NCI-H1436 (cell line): ENCODE measurements at regions not wholly inside any gene's neighbourhood (a gene's known extent, or its start where the extent isn't known, plus 50 kb on each side); places are given as distances from the start of the nearest gene placed in this dataset.

Experiments used
- DNase-seq: peaks from one replicate; lab custom pipeline; 2025; lab: John Stamatoyannopoulos, UW

DNA sequence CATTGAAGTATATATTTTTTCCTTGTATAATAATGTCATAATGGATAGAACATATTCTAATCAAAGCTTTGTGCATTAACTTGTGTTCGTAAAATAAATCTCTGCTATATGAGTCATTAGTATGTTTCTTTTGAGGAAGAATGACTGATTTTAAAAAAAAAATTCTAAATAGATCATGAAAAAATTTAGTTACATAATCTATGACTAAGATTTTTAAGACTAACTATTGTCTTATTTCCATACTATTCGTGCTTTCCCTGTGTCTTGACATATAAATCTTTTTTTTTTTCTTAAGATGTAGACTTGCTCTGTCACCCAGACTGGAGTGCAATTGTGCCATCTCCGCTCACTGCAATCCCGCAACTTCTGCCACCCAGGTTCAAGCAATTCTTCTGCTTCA, 226.1 kb downstream of the DSEL start:
- no peak for DNase-seq

GRCh38 chr18:67285583-67285982, 230.9 kb downstream of the DSEL start:
- no peak for DNase-seq

DNA sequence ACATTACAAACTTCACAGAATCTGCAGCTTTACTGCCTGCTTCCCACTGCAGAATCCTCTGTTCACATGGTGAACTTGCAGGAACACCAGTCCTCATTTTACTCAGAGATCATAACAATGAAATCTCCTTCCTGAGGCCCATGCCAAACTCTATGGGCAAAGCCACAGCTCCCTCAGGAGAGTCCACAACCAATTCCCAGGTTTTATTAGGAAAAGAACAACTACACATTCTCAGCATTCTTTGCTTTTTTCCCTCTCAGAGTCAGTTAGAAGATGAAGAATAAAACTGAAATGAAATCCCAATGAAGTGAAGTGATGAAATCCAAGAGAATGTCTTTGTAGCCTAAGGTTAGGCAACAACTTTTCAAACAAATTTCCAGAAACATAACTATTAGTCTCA, 233.7 kb downstream of the DSEL start:
- DNase-seq = no peak

DNA sequence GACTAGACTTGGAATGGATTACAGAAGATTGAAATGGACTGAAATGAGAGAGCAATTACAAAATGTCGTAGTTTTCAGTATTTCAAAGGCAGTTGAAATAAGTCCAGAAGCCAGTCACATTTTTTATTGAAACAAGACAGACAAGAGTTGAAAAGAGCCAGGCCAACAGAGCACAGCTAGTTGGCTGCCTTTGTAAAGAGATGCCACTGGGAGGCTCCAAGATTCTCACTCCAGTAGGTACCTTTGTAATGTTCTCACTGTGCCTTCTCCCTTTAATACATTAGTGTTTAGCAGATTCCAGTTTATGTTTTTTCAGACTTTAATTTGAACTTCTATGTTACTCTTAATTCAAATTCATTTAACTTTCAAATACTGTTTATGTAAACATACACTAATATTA, 234.8 kb downstream of the DSEL start:
- no peak for DNase-seq

DNA sequence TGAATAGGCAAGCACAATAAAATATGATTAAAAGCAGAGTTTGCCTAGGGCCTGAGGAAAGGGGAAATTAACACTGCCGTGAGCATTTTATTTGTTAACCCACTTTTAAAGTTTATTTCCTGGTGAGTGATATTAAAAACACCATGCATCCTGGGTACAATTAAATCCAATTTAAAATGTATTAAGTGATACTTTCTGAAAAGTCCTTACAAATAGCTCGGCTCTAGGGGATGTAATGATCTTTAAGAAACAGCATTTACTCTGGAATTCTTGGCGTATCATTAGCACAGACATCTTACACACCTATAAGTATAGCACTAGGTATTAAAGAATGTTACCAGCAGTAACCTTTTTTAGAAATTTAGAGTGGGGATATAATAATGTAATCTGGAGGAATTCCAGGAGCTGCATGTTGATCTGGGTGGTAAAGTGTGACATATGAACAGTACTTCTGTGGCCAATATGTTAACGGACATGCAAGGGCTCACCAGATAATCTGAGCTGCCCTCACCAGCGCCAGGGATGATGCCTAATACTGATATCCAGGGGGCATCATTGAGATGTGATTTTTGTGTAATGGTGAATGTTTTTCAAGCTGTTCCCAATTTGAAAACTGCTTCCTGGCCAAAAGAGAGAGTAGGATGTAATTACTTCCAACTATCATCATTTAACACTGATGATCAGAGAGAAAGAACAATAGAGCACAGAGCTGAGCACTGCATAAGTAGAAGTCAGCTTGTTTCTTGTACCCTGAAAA, 235.9 kb downstream of the DSEL start:
- DNase-seq = no peak

DNA sequence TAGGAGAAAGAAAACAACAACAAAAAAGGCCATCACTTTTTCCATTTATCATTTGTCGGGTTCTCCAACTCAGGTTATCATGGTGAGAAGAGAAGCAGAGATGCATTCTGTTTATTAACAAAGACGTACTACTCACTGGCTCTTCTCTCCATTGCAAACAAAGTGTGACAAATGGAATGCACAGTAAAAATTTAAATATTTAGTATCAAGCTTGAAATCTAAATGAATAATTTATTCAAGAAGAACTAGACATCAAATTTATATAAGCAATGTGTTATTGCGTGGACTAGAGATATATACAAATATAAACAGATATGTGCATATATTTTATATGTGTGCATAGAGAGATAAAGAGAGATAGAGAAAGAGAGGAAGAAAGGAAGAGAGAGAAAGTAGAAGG, 236.5 kb downstream of the DSEL start:
- DNase-seq = no peak

DNA sequence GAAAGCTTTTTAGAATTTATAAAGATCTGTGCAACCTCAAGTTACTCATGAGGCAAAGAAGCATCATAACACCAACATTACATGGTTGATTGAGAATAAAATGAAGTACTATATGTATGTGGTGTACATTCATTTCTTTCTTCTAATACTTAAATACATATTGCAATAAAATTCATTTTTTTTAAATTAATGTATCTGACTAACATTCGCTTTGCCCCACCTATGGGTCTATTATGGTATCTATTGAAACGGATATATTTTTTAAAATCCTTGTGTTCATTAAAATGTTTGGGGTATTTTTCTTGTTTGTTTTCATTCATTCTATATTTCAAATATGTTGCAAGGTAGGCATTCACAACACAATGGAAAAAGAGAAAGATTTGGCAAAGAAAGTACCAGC, 237.5 kb downstream of the DSEL start:
- DNase-seq = no peak

DNA sequence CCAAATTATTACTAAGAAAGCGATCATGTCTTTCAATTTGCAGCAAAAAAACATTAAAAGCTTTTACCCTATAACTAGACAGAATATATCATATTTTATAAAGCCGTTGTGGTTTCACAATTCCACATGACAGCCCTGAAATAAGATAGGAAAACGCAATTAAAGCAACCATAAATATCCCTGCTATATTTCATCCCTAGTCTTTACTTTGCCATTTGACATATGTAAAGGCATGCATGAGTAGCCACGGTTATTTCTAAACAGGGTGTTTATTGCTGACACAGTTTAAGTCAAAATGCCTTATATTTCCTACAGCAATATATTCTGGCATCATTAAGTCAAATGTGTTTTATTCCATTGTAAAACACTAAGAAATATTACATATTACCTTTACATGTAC, 239.9 kb downstream of the DSEL start:
- DNase-seq = no peak

DNA sequence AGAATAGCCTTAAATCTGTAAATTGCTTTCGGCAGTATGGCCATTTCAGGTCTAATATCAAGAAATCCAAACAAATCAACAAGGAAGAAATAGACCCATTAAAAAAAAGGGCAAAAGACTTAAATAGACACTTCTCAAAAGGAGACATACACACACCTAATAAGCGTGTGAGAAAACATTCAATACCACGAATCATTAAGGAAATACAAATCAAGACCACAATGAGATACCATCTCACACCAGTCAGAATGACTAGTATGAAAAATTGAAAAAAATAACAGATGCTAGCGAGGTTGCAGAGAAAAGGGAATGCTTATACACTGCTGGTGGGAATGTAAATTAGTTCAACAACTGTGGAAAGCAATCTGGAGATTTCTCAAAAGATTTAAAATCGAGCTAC, 243.2 kb downstream of the DSEL start:
- DNase-seq = no peak

GRCh38 chr18:67269206-67269605, 247.3 kb downstream of the DSEL start:
- DNase-seq = no peak

DNA sequence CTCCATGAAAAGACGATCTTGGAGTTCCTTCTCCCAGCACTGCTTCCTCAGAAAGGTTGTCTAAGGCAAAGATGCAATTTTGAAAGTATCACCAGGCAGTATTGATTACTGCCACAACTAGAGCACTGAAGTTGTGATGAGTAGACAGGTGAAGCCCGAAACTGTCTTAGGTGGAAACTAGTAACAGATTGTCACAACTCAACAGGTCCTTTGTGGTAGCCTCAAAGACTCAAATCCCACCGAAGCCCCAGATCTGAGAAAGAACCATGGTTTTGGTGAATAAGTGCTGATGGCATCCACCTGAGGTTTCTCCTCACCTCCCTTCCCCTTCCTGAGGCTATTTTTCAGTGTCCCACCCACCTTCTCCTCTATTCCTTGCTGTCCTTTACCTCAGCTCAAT, 248.0 kb downstream of the DSEL start:
- no peak for DNase-seq

GRCh38 chr18:67266246-67267237, 250.0 kb downstream of the DSEL start:
- no peak for DNase-seq

DNA sequence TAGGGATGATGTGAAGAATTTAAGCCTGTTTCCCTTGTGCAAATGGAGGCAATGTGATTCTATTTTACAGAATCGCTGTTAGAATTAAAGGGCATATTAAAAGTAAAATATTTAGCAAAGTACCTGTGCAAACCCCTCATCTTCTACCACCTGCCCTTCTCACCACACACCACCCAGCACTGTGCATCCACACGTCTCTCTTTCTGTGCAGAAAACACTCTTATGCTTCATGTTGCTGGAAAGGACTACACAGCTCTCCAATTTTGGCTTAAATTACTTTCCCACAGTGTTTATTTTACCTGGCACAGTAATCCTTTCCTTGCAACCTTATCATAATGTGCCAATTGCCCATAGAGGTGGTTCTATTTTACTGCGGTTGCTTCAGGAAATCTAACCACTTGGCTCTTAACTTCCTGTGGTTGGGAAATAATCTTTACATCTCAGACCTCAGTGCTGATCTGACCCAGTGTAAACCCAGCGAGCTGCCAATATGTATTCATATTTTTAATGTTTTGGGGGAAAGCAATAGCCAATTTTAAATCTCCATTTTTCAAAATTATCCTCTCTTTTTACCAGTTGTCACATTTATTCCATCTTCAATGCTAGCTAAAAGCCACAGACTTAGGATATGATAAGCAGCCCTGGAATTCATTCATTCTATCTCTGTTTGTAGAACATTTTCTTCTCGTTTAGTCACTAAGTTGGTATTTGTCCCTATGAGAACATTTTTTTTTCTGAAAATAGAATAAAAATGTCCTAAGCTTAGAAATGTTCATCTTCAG, 250.9 kb downstream of the DSEL start:
- DNase-seq = no peak

- DNase-seq = no peak
Observed at GRCh38 chr18:67261931-67262552, 254.5 kb downstream of the DSEL start.

DNA sequence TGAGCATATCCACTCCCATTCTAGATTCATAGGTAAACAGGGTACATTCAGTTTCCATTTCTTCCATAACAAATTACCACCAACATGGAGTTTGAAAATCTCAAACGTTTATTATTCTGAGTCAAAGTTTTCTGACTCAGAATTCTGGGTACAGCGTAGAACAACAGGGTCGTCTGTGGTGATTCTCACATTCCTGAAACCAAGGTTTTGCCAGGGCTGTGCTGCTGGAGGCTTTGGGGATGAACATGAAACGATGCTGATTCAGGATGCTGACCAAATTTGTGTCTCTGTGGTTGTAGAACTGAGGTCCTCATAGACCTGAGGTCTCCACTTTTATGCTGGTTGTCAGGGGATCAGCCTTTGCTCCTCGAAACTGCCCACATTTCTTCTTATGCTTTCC, 255.7 kb downstream of the DSEL start:
- no peak for DNase-seq

DNA sequence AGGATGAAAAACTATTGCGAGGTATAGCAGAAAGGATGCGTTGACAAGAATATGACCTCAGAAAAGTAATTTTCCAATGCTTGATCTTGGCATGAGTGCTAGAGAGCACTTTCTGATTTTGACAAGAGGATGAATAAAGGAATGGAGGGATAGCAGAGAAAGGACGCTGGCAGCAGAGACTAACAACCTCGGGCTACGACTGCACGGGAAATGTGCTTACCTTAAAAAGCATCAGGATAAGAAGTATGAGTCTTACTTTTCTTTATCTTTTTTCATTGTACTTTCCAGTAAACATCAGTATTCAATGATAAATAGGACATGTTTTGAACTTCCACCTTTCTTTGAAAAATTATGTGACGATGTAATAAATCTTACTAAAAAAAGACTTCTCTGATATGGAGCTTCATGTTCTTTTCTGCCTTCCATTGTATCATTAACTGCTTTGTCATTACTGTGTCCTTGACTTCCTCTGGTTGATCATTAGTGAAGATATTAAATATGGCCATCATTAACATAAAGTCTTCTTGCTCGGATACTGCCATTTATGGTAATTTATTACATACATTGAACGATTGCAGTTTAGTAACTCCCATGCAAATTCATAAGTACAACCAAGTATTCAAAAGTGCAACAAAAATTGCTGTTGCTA, 265.6 kb downstream of the DSEL start:
- DNase-seq = no peak

- DNase-seq = no peak
Observed at GRCh38 chr18:67243799-67244587, 272.5 kb downstream of the DSEL start.

DNA sequence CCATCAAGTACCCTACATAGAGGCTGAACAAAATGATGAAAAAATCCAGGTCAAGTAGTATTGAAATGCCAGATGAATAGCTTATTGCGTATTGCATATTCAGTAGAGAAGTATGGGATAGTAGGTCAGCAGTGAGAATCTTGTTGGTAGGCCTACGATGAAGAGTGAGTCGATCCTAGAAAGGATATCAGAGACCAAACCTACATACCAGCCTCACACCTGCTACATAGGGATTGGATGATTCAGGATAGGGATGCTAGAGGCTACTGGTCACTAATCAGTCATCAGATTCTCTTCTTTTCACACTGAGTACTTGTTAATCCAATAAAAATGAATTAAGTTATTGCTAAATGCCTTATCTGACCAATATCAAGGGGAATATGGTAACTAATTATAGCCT, 274.5 kb downstream of the DSEL start:
- DNase-seq = no peak

- DNase-seq = no peak
Observed at GRCh38 chr18:67241299-67241698, 275.2 kb downstream of the DSEL start.

DNA sequence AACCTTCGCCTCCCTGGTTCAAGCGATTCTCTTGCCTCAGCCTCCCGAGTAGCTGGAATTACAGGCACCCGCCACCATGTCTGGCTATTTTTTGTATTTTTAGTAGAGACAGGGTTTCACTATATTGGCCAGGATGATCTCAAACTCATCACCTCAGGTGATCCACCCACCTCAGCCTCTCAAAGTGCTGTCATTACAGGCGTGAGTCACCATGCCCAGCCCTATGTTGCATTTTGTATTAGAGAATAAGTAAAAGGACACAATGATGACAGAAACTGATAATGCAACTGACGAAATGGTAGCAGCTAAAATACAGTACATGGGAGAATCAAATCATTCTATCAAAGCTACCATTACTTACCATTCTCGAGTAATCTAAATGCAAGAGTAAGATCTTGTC, 276.7 kb downstream of the DSEL start:
- no peak for DNase-seq

GRCh38 chr18:67232991-67233390, 283.5 kb downstream of the DSEL start:
- no peak for DNase-seq
